ENCODE measurements at regions not wholly inside any gene's neighbourhood (a gene's known extent, or its start where the extent isn't known, plus 50 kb on each side); places are given as distances from the start of the nearest gene placed in this dataset.

DNA sequence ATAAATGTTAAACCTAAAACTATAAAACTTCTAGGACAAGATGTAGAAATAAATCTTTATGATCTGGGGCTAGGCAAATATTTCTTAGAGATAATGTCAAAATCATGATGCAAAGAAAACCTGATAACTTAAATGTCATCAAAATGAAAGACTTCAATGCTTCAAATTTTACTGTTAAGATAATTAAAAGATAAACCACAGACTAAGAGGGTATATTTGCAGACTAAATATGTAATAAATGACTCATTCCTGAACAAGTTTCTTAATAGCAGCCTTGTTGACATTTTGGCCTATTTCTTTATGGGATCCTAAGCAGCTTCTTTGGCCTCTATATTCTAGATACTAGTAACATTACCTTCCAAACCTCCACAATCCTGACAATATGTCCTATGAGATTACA lies 2878.3 kb upstream of the PCDH20 start:
- DNase-seq (ENCODE audit: extremely low read depth, insufficient read length) = no peak
- Histone ChIP-seq H3K27me3 (replicated peaks; ENCODE audit: control insufficient read depth, insufficient read depth, low read length) (no peaks in the 10 kb centered on the region), H3K4me3 (replicated peaks; ENCODE audit: low read depth, low read length) (no peak overlapping the region), H3K36me3 (ENCODE audit: control insufficient read depth, insufficient read depth, low read length) (no peaks in the 10 kb centered on the region)
- TF ChIP-seq, protein P1, sequence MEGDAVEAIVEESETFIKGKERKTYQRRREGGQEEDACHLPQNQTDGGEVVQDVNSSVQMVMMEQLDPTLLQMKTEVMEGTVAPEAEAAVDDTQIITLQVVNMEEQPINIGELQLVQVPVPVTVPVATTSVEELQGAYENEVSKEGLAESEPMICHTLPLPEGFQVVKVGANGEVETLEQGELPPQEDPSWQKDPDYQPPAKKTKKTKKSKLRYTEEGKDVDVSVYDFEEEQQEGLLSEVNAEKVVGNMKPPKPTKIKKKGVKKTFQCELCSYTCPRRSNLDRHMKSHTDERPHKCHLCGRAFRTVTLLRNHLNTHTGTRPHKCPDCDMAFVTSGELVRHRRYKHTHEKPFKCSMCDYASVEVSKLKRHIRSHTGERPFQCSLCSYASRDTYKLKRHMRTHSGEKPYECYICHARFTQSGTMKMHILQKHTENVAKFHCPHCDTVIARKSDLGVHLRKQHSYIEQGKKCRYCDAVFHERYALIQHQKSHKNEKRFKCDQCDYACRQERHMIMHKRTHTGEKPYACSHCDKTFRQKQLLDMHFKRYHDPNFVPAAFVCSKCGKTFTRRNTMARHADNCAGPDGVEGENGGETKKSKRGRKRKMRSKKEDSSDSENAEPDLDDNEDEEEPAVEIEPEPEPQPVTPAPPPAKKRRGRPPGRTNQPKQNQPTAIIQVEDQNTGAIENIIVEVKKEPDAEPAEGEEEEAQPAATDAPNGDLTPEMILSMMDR (IDR thresholded peaks at IDR 0.05; ENCODE audit: insufficient read depth, low read length, poor library complexity, severe bottlenecking) = no peak

DNA sequence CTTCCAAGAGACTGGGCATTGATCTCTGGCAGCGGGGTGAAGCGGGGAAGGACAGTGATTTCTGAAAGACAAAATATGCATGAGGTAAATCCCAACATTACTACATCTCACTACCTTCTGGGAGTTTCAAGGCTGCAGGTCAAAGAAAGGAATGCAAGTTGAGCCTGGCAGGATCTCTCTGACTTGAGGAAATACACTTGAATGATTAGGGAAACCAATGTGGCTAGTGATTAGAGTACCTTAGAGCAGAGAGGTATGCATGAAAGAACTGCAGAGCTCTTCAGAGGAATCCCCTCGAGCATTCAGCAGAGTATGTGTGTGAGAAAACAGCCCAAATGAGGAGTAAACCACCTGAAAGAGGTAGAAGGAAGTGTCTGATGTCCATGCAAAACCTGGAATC lies 2874.1 kb upstream of the PCDH20 start:
- TF ChIP-seq, protein P1 (IDR thresholded peaks at IDR 0.05; ENCODE audit: insufficient read depth, low read length, poor library complexity, severe bottlenecking) = no peak

DNA sequence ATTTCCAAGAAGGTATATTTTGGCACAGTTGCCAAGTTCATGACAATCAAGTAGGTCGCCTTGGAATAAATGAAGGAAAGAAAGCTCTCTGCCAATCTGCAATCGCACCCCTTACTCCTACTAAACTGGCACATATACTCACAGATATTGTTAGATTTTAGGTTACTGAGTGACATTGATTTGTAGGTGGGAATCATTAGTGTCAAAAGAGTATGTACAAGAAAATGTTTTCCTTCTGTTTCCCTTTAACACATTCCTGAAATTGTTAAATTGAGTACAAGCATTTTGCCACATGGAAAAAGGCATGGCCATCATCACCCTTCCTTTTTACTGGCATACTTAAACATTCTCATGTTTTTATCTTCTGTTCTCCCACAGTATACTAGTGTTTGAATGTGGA lies 2868.3 kb upstream of the PCDH20 start:
- H3K27me3 ChIP-seq (replicated peaks; ENCODE audit: control insufficient read depth, insufficient read depth, low read length) = no peaks in the 10 kb centered on the region
- TF ChIP-seq, protein P1 (IDR thresholded peaks at IDR 0.05; ENCODE audit: insufficient read depth, low read length, poor library complexity, severe bottlenecking) = no peak
- no peak for DNase-seq (ENCODE audit: extremely low read depth, insufficient read length)

More for the DNA sequence above, 2874.1 kb upstream of the PCDH20 start:
- no peak for DNase-seq (ENCODE audit: extremely low read depth, insufficient read length)
- Histone ChIP-seq H3K36me3 (ENCODE audit: control insufficient read depth, insufficient read depth, low read length) (no peaks in the 10 kb centered on the region), H3K27me3 (replicated peaks; ENCODE audit: control insufficient read depth, insufficient read depth, low read length) (no peaks in the 10 kb centered on the region), H3K4me3 (replicated peaks; ENCODE audit: low read depth, low read length) (no peak overlapping the region)

DNA sequence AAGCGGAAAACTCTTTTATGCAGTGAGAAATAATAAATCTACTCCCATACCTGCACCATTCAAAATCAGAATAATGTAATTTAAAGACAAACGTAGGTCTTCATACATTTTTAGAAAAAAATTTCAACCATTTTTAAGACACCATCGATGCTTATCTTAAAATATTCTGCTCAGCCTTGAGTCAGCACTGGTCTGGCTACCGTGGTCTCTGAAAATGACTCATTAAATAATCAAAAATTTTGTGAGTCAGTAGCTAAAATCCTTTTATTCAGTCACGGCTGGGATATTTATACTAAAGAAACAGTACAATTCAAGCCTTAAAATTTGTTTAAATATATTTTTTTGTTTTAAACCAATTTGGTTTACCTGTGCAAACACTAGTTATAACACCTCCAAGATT lies 2862.8 kb upstream of the PCDH20 start:
- no peak for DNase-seq (ENCODE audit: extremely low read depth, insufficient read length)

More for the DNA sequence above, 2868.3 kb upstream of the PCDH20 start:
- Histone ChIP-seq H3K36me3 (ENCODE audit: control insufficient read depth, insufficient read depth, low read length) (no peaks in the 10 kb centered on the region), H3K4me3 (replicated peaks; ENCODE audit: low read depth, low read length) (no peak overlapping the region)

DNA sequence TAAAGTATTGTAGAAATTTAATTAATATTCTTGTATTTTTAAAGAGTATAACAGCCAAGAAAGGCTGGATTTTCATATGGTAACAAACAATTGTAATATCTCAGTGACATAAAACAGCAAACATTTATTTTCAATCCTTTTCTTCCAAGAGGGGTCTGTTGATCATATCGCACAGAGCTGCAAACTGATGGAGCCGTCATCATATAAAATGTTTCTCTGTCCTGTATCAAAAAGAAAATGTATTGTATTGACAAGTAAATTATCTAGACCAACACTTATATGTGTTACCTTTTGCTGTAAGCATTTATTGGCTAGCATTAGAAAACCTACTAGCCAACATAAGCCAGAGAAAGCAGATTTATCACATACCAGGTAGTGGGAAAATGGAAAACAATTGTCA lies 2861.4 kb upstream of the PCDH20 start:
- Histone ChIP-seq H3K36me3 (ENCODE audit: control insufficient read depth, insufficient read depth, low read length) (no peaks in the 10 kb centered on the region), H3K4me3 (replicated peaks; ENCODE audit: low read depth, low read length) (no peak overlapping the region), H3K27me3 (replicated peaks; ENCODE audit: control insufficient read depth, insufficient read depth, low read length) (no peaks in the 10 kb centered on the region)
- TF ChIP-seq, protein P1 (IDR thresholded peaks at IDR 0.05; ENCODE audit: insufficient read depth, low read length, poor library complexity, severe bottlenecking) = no peak
- no peak for DNase-seq (ENCODE audit: extremely low read depth, insufficient read length)

More for the DNA sequence above, 2862.8 kb upstream of the PCDH20 start:
- no peak overlapping the region for H3K4me3 ChIP-seq (replicated peaks; ENCODE audit: low read depth, low read length)
- no peaks in the 10 kb centered on the region for H3K36me3 ChIP-seq (ENCODE audit: control insufficient read depth, insufficient read depth, low read length)
- H3K27me3 ChIP-seq (replicated peaks; ENCODE audit: control insufficient read depth, insufficient read depth, low read length) = no peaks in the 10 kb centered on the region
- TF ChIP-seq, protein P1 (IDR thresholded peaks at IDR 0.05; ENCODE audit: insufficient read depth, low read length, poor library complexity, severe bottlenecking) = no peak

DNA sequence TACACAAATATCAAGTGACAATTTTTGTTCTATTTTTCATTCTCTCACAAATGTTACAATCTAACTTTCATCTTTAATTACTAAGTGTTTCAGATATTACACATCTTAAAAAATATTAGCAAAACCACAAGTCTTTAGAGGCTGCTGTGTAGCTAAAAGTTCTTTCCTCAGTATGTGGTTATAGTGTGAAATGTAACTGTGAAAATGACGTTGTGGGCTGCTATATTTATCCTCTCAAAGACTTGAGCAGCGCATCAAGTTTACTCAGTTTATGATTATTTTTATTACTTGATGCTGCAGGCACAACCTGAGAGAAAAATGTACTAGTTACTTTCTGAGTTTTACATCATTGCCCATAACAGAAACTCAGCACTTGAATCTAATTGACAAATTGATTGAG lies 2860.6 kb upstream of the PCDH20 start:
- TF ChIP-seq, protein P1 (IDR thresholded peaks at IDR 0.05; ENCODE audit: insufficient read depth, low read length, poor library complexity, severe bottlenecking) = no peak
- Histone ChIP-seq H3K4me3 (replicated peaks; ENCODE audit: low read depth, low read length) (no peak overlapping the region), H3K27me3 (replicated peaks; ENCODE audit: control insufficient read depth, insufficient read depth, low read length) (no peaks in the 10 kb centered on the region), H3K36me3 (ENCODE audit: control insufficient read depth, insufficient read depth, low read length) (no peaks in the 10 kb centered on the region)
- no peak for DNase-seq (ENCODE audit: extremely low read depth, insufficient read length)
